Right cardiac atrium (tissue), 5 donors: ENCODE measurements at regions not wholly inside any gene's neighbourhood (a gene's known extent, or its start where the extent isn't known, plus 50 kb on each side); places are given as distances from the start of the nearest gene placed in this dataset.

ENCODE experiments used
- ATAC-seq, 2 donors: fragments of 200-7000 bp; cut with Tn5 transposase; one replicate each; pipeline versions ENCODE4 v1.8.0 to v1.9.1; 2020; ENCODE audit warnings: moderate library complexity in 2 of 2, mild to moderate bottlenecking in 1 of 2
- DNase-seq, 3 donors: peaks; one replicate each; pipeline ENCODE4 v3.0.0-alpha.2; 2020
- H3K27ac ChIP-seq: one replicate; pipeline ENCODE4 v1.5.1; 2013; ENCODE audit warnings: mild to moderate bottlenecking, low read length, control low read depth, moderate library complexity
- H3K27me3 ChIP-seq: one replicate; pipeline ENCODE4 v1.6.1; 2013; ENCODE audit not compliant: control insufficient read depth, insufficient read depth
- H3K4me1 ChIP-seq: one replicate; pipeline ENCODE4 v1.6.1; 2013; ENCODE audit warnings: low read length; ENCODE audit not compliant: control insufficient read depth, insufficient read depth
- H3K4me3 ChIP-seq: one replicate; pipeline ENCODE4 v1.5.1; 2013; ENCODE audit warnings: low read length, control low read depth
- H3K9me3 ChIP-seq: one replicate; pipeline ENCODE4 v1.6.1; 2013; ENCODE audit warnings: low read length; ENCODE audit not compliant: control insufficient read depth
- WGBS: extraction: QIAGEN DNeasy Blood & Tissue Kit; methylation state at CpG from one replicate; pipeline ENCODE4 v1.1.7; 2013; 5-methylcytosine and 5-hydroxymethylcytosine counted together
- intact Hi-C, 4 donors: fragments of 100-400 bp; cut with DNase I; formaldehyde crosslinking; loops; one replicate each; pipeline versions ENCODE4 v1.11.0 to v1.14.0; 2022 to 2023
- donor health status: healthy with polysubstance abuse.
- donor health status: DM: no; HTN: yes; CAD: no.
- donor health status: DM: no; HTN: no; CAD: no.
- donor health status: DM: no; HTN: yes; CAD: no; lungs with severe emphysema.
- donor health status: DM: yes; HTN: yes; CAD: no.

GRCh38 chr9:38200431-38200830 lies 131.4 kb upstream of the SHB start:
- H3K9me3 ChIP-seq = no peaks in the 10 kb centered on the region
- DNase-seq (no peak), ATAC-seq (no peak)
- H3K27me3 ChIP-seq = no peaks in the 10 kb centered on the region
- no peak overlapping the region for H3K27ac ChIP-seq
- no peak overlapping the region for H3K4me3 ChIP-seq
- intact Hi-C loops = no loop called here
- H3K4me1 ChIP-seq = no peaks in the 10 kb centered on the region
- WGBS = 71% methylated on average over 9 of the region's 9 CpGs

- no peaks in the 10 kb centered on the region for H3K9me3 ChIP-seq
- intact Hi-C loops = no loop called here
- no peak overlapping the region for H3K27ac ChIP-seq
- H3K27me3 ChIP-seq = no peaks in the 10 kb centered on the region
- WGBS = 93% methylated on average over 6 of the region's 6 CpGs
- no peak for DNase-seq
- no peaks in the 10 kb centered on the region for H3K4me1 ChIP-seq
- H3K4me3 ChIP-seq = no peak overlapping the region
- ATAC-seq = no peak
Measured at GRCh38 chr9:38198140-38198539, 129.1 kb upstream of the SHB start.

DNA sequence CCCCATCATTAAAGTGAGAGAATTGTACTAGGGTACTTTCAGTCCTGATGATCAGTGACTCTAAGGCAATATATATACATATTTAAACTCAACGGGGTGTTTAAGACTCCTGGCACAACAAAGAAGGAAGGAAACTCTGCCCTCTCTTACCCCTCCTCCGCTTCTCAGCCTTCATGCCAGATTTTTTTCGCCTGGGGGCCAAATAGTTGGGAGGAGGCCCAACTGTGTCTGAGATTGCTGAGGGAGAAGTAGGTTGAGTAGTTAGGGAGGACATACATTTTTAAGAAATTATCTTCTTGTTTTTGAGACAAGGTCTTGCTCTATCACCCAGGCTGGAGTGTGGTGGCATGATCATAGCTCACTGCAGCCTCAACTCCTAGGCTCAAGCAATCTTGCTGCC lies 127.7 kb upstream of the SHB start:
- H3K4me1 ChIP-seq = no peaks in the 10 kb centered on the region
- H3K27ac ChIP-seq = no peak overlapping the region
- no peaks in the 10 kb centered on the region for H3K27me3 ChIP-seq
- 44% methylated on average over 3 of the region's 3 CpGs for WGBS
- DNase-seq (no peak), ATAC-seq (no peak)
- intact Hi-C loops = no loop called here
- no peak overlapping the region for H3K4me3 ChIP-seq
- no peaks in the 10 kb centered on the region for H3K9me3 ChIP-seq

GRCh38 chr9:38195737-38196161 lies 126.7 kb upstream of the SHB start:
- Histone ChIP-seq H3K27ac (no peak overlapping the region), H3K27me3 (no peaks in the 10 kb centered on the region), H3K4me3 (no peak overlapping the region), H3K9me3 (no peaks in the 10 kb centered on the region), H3K4me1 (no peaks in the 10 kb centered on the region)
- no peak for ATAC-seq
- WGBS = 53% methylated on average over 7 of the region's 7 CpGs
- no peak for DNase-seq
- intact Hi-C loops = no loop called here

GRCh38 chr9:38194870-38195269 lies 125.8 kb upstream of the SHB start:
- Histone ChIP-seq H3K9me3 (no peaks in the 10 kb centered on the region), H3K27ac (no peak overlapping the region), H3K27me3 (no peaks in the 10 kb centered on the region), H3K4me1 (no peaks in the 10 kb centered on the region), H3K4me3 (no peak overlapping the region)
- WGBS = 72% methylated on average over 4 of the region's 4 CpGs
- no peak for ATAC-seq
- intact Hi-C loops = no loop called here
- DNase-seq = no peak

GRCh38 chr9:38192731-38193265 lies 123.8 kb upstream of the SHB start:
- 67% methylated on average over 4 of the region's 4 CpGs for WGBS
- no peaks in the 10 kb centered on the region for H3K4me1 ChIP-seq
- DNase-seq (no peak), ATAC-seq (no peak)
- H3K27ac ChIP-seq = no peak overlapping the region
- no peaks in the 10 kb centered on the region for H3K27me3 ChIP-seq
- H3K9me3 ChIP-seq = no peaks in the 10 kb centered on the region
- intact Hi-C loops = no loop called here
- H3K4me3 ChIP-seq = no peak overlapping the region

DNA sequence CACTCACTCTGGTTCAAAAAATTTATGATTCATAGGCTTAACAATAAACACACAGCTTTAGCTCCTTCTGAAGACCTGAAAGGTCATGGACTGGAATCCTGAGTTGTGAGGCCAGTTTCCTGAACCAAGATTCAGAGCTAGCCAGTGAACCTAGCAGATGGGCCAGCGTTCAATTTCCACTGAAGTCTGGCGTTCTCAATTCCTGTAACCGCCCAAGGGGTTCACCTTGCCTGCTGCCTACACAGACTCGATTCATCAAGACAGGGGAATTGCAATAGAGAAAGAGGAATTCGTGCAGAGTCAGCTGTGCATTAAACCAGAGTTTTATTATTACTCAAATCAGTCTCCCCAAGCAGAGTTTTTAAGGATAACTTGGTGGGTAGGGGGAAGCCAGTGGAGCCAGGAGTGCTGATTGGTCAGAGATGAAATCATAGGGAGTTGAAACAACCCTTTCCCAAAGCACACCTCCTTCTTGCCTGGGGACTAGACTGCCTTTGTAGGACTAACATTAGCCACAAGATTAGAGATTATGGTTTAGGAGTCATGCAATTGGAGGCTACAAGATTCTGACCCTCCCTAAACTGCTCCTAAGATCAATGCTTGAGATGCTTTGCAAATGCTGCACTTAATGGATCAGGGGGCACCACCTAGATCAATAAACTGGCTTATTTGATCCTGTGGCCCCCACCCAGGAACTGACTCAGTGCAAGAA lies 117.5 kb upstream of the SHB start:
- intact Hi-C loops = no loop called here
- 72% methylated on average over 5 of the region's 5 CpGs for WGBS
- DNase-seq = no peak
- H3K27ac ChIP-seq = no peak overlapping the region
- H3K9me3 ChIP-seq = no peaks in the 10 kb centered on the region
- ATAC-seq = no peak
- no peaks in the 10 kb centered on the region for H3K27me3 ChIP-seq
- no peak overlapping the region for H3K4me3 ChIP-seq
- no peaks in the 10 kb centered on the region for H3K4me1 ChIP-seq

- 87% methylated on average over 6 of the region's 6 CpGs for WGBS
- intact Hi-C loops = no loop called here
- ATAC-seq = no peak
Measured at GRCh38 chr9:38185647-38186403, 116.8 kb upstream of the SHB start.

GRCh38 chr9:38183994-38184568 lies 115.1 kb upstream of the SHB start:
- ATAC-seq = no peak
- H3K9me3 ChIP-seq = no peaks in the 10 kb centered on the region
- no peak overlapping the region for H3K27ac ChIP-seq
- no peaks in the 10 kb centered on the region for H3K4me1 ChIP-seq
- H3K27me3 ChIP-seq = no peaks in the 10 kb centered on the region
- DNase-seq = no peak
- no peak overlapping the region for H3K4me3 ChIP-seq
- intact Hi-C loops = no loop called here

More at GRCh38 chr9:38185647-38186403, 116.8 kb upstream of the SHB start:
- H3K4me1 ChIP-seq = no peaks in the 10 kb centered on the region
- no peak overlapping the region for H3K4me3 ChIP-seq
- H3K27ac ChIP-seq = no peak overlapping the region
- no peaks in the 10 kb centered on the region for H3K9me3 ChIP-seq
- H3K27me3 ChIP-seq = no peaks in the 10 kb centered on the region
- DNase-seq = no peak

DNA sequence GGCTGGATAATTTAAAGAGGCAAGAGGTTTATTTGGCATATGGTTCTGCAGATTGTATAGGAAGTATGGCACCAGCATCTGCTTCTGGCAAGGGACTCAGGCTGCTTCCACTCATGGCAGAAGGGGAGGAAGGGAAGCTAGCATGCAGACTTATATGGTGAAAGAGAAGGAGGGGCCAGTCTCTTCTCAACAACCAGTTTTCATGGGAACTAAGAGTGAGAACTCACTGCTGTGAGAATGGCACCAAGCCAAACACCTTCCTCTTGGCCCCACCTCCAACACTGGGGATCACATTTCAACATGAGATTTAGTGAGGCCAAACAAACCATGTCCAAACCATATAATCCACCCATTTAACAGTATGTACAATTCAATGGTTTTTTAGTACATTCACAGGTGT lies 113.3 kb upstream of the SHB start:
- no peaks in the 10 kb centered on the region for H3K27me3 ChIP-seq
- no peaks in the 10 kb centered on the region for H3K4me1 ChIP-seq
- H3K9me3 ChIP-seq = no peaks in the 10 kb centered on the region
- H3K4me3 ChIP-seq = no peak overlapping the region
- no peak overlapping the region for H3K27ac ChIP-seq
- ATAC-seq = no peak
- DNase-seq = no peak
- intact Hi-C loops = no loop called here

GRCh38 chr9:38181866-38182265 lies 112.8 kb upstream of the SHB start:
- H3K27me3 ChIP-seq = no peaks in the 10 kb centered on the region
- H3K4me1 ChIP-seq = no peaks in the 10 kb centered on the region
- H3K9me3 ChIP-seq = no peaks in the 10 kb centered on the region
- ATAC-seq (no peak), DNase-seq (no peak)
- no peak overlapping the region for H3K27ac ChIP-seq
- no peak overlapping the region for H3K4me3 ChIP-seq
- intact Hi-C loops = no loop called here
- 85% methylated on average over 2 of the region's 2 CpGs for WGBS
